ENCODE measurements at regions not wholly inside any gene's neighbourhood (a gene's known extent, or its start where the extent isn't known, plus 50 kb on each side); places are given as distances from the start of the nearest gene placed in this dataset.

GRCh38 chr7:155878674-155879073 lies 66.4 kb upstream of the SHH start:
- TF ChIP-seq CTCF (IDR thresholded peaks at IDR 0.05) (no peak), EZH2 (IDR thresholded peaks at IDR 0.05; ENCODE audit: borderline replicate concordance, insufficient read depth, low read depth, low read length, poor library complexity, severe bottlenecking) (no peak)

All from B cell (primary cell).